ENCODE measurements at regions not wholly inside any gene's neighbourhood (a gene's known extent, or its start where the extent isn't known, plus 50 kb on each side); places are given as distances from the start of the nearest gene placed in this dataset.
"Not testable (repeated sequence)": the region's sequence is repeated elsewhere in the genome, so short reads cannot be mapped to it uniquely, and the experiment has no call there.

GRCh38 chr4:128455480-128455879 is 167.9 kb upstream of the PGRMC2 start:
- Mint-ChIP-seq H3K36me3 (ENCODE audit: low read depth) (no peaks in the 10 kb centered on the region), H3K4me3 (no peak overlapping the region), H3K9me3 (no peaks in the 10 kb centered on the region), H3K27me3 (no peaks in the 10 kb centered on the region), H3K4me1 (peaks cover 5% of the 10 kb centered on the region), H3K27ac (no peak overlapping the region)
- ATAC-seq (replicated peaks) = no peak

GRCh38 chr4:128454881-128455280 is 167.3 kb upstream of the PGRMC2 start:
- no peak overlapping the region for H3K27ac Mint-ChIP-seq
- no peaks in the 10 kb centered on the region for H3K36me3 Mint-ChIP-seq (ENCODE audit: low read depth)
- H3K9me3 Mint-ChIP-seq = no peaks in the 10 kb centered on the region
- H3K27me3 Mint-ChIP-seq = no peaks in the 10 kb centered on the region
- no peak overlapping the region for H3K4me3 Mint-ChIP-seq
- peaks cover 5% of the 10 kb centered on the region for H3K4me1 Mint-ChIP-seq
- no peak for ATAC-seq (replicated peaks)

DNA sequence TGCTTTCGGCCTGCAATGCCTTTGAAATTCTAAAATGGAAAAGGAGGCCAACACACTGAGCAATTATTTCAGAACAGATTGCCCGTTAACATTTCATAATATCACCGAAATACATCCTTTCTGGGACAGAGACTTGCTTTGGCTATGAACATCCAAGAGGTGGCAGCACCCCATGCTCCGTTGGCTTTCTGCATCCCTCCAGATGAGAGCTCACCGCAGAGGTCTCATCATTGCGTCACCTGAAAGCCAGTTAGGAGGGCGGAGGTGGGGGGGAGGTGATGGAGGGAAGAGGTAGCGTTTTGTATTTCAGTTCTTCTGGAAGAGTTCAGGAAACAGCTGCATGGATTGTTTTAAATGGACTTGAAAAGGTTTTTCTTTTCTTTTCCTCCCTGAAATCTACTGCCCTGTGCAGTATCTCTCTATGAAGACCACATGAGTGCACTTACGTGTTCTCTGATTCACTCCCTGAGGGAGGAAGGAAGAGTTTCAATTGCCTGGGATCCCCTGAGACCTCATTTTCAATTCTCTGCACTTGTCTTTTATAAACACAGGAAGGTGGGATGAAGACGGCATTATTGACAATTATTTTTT is 166.8 kb upstream of the PGRMC2 start:
- ATAC-seq (replicated peaks) = peak; percentile 92

GRCh38 chr4:128452415-128452814 is 164.8 kb upstream of the PGRMC2 start:
- Mint-ChIP-seq H3K4me3 (no peak overlapping the region), H3K27me3 (peaks cover 4% of the 10 kb centered on the region), H3K36me3 (ENCODE audit: low read depth) (no peaks in the 10 kb centered on the region), H3K9me3 (no peaks in the 10 kb centered on the region), H3K4me1 (peaks cover 5% of the 10 kb centered on the region), H3K27ac (no peak overlapping the region)
- ATAC-seq (replicated peaks) = no peak

More for the DNA sequence above, 166.8 kb upstream of the PGRMC2 start:
- no peaks in the 10 kb centered on the region for H3K27me3 Mint-ChIP-seq
- no peak overlapping the region for H3K4me3 Mint-ChIP-seq
- H3K27ac Mint-ChIP-seq = no peak overlapping the region
- H3K9me3 Mint-ChIP-seq = no peaks in the 10 kb centered on the region
- peaks cover 5% of the 10 kb centered on the region for H3K4me1 Mint-ChIP-seq
- H3K36me3 Mint-ChIP-seq (ENCODE audit: low read depth) = no peaks in the 10 kb centered on the region

DNA sequence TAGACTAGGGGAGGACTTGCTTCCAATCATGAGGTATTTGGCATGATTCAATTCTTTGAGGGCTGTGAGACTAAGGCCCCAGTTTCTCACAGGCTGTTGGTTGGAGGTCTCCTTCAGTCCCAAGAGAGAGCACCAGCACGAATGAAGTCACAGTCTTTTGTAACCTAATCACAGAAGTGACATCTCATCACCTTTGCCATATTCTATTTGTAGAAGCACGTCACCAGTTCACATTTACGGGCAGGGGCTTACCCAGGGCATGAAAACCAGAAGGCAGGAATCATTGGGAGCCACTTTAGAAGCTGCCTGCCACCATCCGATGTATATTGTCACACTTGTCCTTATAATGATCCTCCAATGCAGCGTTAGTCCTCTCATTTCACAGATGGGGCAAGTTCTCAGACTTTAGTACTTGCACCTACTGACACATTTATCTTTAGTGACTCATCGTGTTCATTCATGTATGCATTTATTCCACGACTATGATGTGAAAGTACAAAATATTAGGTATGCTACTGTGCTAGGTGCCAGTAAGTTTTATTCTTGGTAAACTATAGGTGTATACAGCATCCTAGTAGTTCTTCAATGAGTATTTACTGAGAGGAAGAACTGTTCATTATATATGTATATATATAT is 163.8 kb upstream of the PGRMC2 start:
- Mint-ChIP-seq H3K27ac (no peak overlapping the region), H3K4me3 (no peak overlapping the region), H3K4me1 (peaks cover 5% of the 10 kb centered on the region), H3K36me3 (ENCODE audit: low read depth) (no peaks in the 10 kb centered on the region), H3K27me3 (peaks cover 8% of the 10 kb centered on the region), H3K9me3 (no peaks in the 10 kb centered on the region)
- no peak for ATAC-seq (replicated peaks)

- Mint-ChIP-seq H3K27me3 (peaks cover 8% of the 10 kb centered on the region), H3K4me3 (no peak overlapping the region), H3K27ac (no peak overlapping the region), H3K4me1 (peaks cover 5% of the 10 kb centered on the region), H3K9me3 (peaks cover under 1% of the 10 kb centered on the region), H3K36me3 (ENCODE audit: low read depth) (no peaks in the 10 kb centered on the region)
- ATAC-seq (replicated peaks) = no peak
Measured at GRCh38 chr4:128450326-128451120, 162.9 kb upstream of the PGRMC2 start.

- no peaks in the 10 kb centered on the region for H3K4me1 Mint-ChIP-seq
- ATAC-seq (replicated peaks) = no peak
- H3K27me3 Mint-ChIP-seq = peaks cover 8% of the 10 kb centered on the region
- peaks cover 5% of the 10 kb centered on the region for H3K9me3 Mint-ChIP-seq
- H3K36me3 Mint-ChIP-seq (ENCODE audit: low read depth) = no peaks in the 10 kb centered on the region
- H3K4me3 Mint-ChIP-seq = no peak overlapping the region
- H3K27ac Mint-ChIP-seq = no peak overlapping the region
Measured at GRCh38 chr4:128449251-128449650, 161.6 kb upstream of the PGRMC2 start.

DNA sequence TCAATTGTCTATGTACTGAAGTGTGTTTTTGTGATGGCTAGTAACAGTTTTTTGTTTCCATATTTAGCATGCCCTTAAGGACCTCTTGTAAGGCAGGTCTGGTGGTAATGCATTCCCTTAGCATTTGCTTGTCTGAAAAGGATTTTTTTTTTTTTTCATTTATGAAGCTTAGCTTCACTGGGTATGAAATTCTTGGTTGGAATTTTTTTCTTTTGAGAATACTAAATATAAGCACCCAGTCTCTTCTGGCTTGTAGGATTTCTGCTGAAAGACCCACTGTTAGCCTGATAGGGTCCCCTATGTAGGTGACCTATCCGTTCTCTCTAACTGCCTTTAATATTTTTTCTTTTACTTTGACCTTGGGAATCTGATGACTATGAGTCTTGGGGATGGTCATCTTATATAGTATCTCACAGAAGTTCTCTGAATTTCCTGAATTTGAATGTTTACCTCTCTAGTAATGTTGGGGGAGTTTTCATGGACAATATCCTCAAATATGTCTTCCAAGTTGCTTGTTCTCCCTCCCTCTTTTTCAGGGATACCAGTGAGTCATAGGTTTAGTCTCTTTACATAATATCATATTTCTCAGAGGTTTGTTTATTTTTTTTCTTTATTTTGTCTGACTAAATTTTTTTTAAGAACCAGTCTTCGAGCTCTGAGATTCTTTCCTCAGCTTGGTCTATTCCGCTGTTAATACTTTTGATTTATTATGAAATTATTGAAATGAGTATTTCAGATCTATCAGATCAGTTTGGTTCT is 157.1 kb upstream of the PGRMC2 start:
- H3K9me3 Mint-ChIP-seq = peaks cover 12% of the 10 kb centered on the region
- peaks cover 8% of the 10 kb centered on the region for H3K27me3 Mint-ChIP-seq
- H3K36me3 Mint-ChIP-seq (ENCODE audit: low read depth) = no peaks in the 10 kb centered on the region
- H3K27ac Mint-ChIP-seq = no peak overlapping the region
- ATAC-seq (replicated peaks) = no peak
- H3K4me1 Mint-ChIP-seq = no peaks in the 10 kb centered on the region
- no peak overlapping the region for H3K4me3 Mint-ChIP-seq

- H3K4me1 Mint-ChIP-seq = no peaks in the 10 kb centered on the region
- ATAC-seq (replicated peaks) = no peak
- H3K4me3 Mint-ChIP-seq = no peak overlapping the region
- H3K27ac Mint-ChIP-seq = no peak overlapping the region
- H3K36me3 Mint-ChIP-seq (ENCODE audit: low read depth) = no peaks in the 10 kb centered on the region
- no peaks in the 10 kb centered on the region for H3K27me3 Mint-ChIP-seq
- peaks cover 12% of the 10 kb centered on the region for H3K9me3 Mint-ChIP-seq
Measured at GRCh38 chr4:128440923-128441322, 153.3 kb upstream of the PGRMC2 start.

DNA sequence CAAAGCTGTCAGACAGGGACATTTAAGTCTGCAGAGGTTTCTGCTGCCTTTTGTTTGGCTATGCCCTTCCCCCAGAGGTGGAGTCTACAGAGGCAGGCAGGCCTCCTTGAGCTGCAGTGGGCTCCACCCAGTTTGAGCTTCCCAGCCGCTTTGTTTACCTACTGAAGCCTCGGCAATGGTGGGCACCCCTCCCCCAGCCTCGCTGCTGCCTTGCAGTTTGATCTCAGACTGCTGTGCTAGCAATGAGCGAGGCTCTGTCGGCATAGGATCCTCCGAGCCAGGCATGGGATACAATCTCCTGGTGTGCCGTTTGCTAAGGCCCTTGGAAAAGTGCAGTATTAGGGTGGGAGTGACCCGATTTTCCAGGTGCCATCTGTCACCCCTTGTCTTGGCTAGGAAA is 149.4 kb upstream of the PGRMC2 start:
- not testable (repeated sequence) for H3K27me3 Mint-ChIP-seq; H3K27ac Mint-ChIP-seq; H3K4me3 Mint-ChIP-seq; H3K36me3 Mint-ChIP-seq (ENCODE audit: low read depth); H3K9me3 Mint-ChIP-seq; ATAC-seq (replicated peaks); H3K4me1 Mint-ChIP-seq

DNA sequence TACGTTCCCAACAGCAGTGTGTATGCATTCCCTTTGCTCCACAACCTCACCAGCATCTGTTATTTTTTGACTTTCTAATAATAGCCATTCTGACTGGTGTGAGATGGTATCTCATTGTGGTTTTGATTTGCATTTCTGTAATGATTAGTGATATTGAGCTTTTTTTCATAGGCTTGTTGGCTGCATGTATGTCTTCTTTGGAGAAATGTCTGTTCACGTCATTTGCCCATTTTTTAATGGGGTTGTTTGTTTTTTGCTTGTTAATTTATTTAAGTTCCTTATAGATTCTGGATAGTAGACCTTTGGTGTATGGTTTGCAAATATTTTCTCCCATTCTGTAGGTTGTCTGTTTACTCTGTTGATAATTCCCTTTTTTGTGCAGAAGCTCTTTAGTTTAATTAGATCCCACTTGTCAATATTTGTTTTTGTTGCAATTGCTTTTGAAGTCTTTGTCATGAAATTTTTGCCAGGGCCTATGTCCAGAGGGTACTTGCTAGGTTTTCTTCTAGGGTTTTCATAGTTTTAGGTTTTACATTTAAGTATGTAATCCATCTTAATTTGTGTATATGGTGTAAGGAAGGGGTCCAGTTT is 141.5 kb upstream of the PGRMC2 start:
- H3K27me3 Mint-ChIP-seq; H3K27ac Mint-ChIP-seq; H3K9me3 Mint-ChIP-seq; ATAC-seq (replicated peaks); H3K4me1 Mint-ChIP-seq; H3K36me3 Mint-ChIP-seq (ENCODE audit: low read depth); H3K4me3 Mint-ChIP-seq: not testable (repeated sequence)

GRCh38 chr4:128428397-128428796 is 140.8 kb upstream of the PGRMC2 start:
- Mint-ChIP-seq H3K36me3 (ENCODE audit: low read depth) (no peaks in the 10 kb centered on the region), H3K27me3 (no peaks in the 10 kb centered on the region), H3K4me3 (no peak overlapping the region), H3K27ac (no peak overlapping the region), H3K9me3 (peaks cover 4% of the 10 kb centered on the region), H3K4me1 (no peaks in the 10 kb centered on the region)
- no peak for ATAC-seq (replicated peaks)

DNA sequence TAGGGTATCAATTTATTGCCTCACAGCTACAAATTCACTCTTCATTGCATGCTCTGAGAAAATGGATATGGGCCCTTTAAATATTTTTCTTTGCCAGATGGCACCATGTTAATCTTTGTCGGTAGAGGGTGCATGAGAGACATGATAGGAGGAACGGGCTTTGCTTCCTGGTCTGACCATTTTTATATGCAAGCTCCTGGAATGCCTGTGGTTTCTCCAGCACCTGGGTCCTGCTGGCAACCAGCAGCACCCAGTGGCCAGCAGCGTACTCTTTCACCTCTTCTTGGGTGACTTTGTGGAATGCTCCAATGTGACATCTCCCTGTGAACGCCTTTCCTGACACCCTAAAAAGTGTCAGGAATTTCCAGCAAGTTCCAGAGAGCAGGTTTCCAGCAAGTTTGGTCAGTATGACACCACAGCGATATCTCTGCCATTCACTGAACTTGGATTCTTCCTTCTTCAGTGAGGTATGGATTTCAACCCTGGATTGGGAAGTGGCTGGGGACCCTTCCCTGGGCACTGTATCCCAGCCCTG is 140.3 kb upstream of the PGRMC2 start:
- Mint-ChIP-seq H3K27ac (no peak overlapping the region), H3K4me1 (no peaks in the 10 kb centered on the region), H3K4me3 (no peak overlapping the region), H3K27me3 (no peaks in the 10 kb centered on the region), H3K36me3 (ENCODE audit: low read depth) (no peaks in the 10 kb centered on the region), H3K9me3 (peaks cover 4% of the 10 kb centered on the region)
- no peak for ATAC-seq (replicated peaks)
